H9 (cell line): ENCODE measurements at regions not wholly inside any gene's neighbourhood (a gene's known extent, or its start where the extent isn't known, plus 50 kb on each side); places are given as distances from the start of the nearest gene placed in this dataset.
A peak's percentile ranks its signal among the peaks of the same experiment; 100 is the strongest.

Source experiments
- DNase-seq: peaks from one replicate; pipeline ENCODE4 v3.0.0-alpha.2; 2017
- H2AFZ ChIP-seq: one replicate; pipeline ENCODE4 v1.6.1; 2013; ENCODE audit warnings: mild to moderate bottlenecking, low read length, control low read depth, moderate library complexity
- H2AK5ac ChIP-seq: 2 replicates; pipeline ENCODE4 v1.6.1; 2013; ENCODE audit warnings: low read length, control low read depth, mixed read lengths; ENCODE audit not compliant: insufficient read length
- H2BK120ac ChIP-seq: one replicate; pipeline ENCODE4 v1.6.1; 2013; ENCODE audit warnings: low read depth, mild to moderate bottlenecking, low read length, control low read depth, inconsistent platforms; ENCODE audit not compliant: poor library complexity, severe bottlenecking
- H2BK12ac ChIP-seq: 2 replicates; pipeline ENCODE4 v1.6.1; 2013; ENCODE audit warnings: low read length, control low read depth, mixed read lengths, low read depth; ENCODE audit not compliant: insufficient read length
- H2BK15ac ChIP-seq: 2 replicates; pipeline ENCODE4 v1.6.1; 2013; ENCODE audit warnings: low read depth, low read length, control low read depth
- H2BK20ac ChIP-seq: one replicate; pipeline ENCODE4 v1.6.1; 2013; ENCODE audit warnings: low read depth, mild to moderate bottlenecking, low read length, control low read depth, inconsistent platforms; ENCODE audit not compliant: poor library complexity, severe bottlenecking
- H2BK5ac ChIP-seq: 2 replicates; pipeline ENCODE4 v1.6.1; 2013; ENCODE audit warnings: low read length, control low read depth, mixed read lengths; ENCODE audit not compliant: insufficient read length
- H3K14ac ChIP-seq: 2 replicates; pipeline ENCODE4 v1.6.1; 2013; ENCODE audit warnings: low read length, control low read depth; ENCODE audit not compliant: insufficient read depth
- H3K18ac ChIP-seq: 2 replicates; pipeline ENCODE4 v1.6.1; 2013; ENCODE audit warnings: low read depth, mild to moderate bottlenecking, mixed read lengths, low read length, control low read depth; ENCODE audit not compliant: insufficient read length
- H3K23ac ChIP-seq: 2 replicates; pipeline ENCODE4 v1.6.1; 2013; ENCODE audit warnings: low read length, control low read depth, mixed read lengths, low read depth; ENCODE audit not compliant: insufficient read length
- H3K23me2 ChIP-seq: 2 replicates; pipeline ENCODE4 v1.6.1; 2013; ENCODE audit warnings: low read depth, mild to moderate bottlenecking, mixed read lengths, low read length, control low read depth; ENCODE audit not compliant: insufficient read length, poor library complexity, severe bottlenecking
- H3K27ac ChIP-seq: 2 replicates; pipeline ENCODE4 v1.5.1; 2013; ENCODE audit warnings: low read length, control low read depth, mixed read lengths, low read depth; ENCODE audit not compliant: insufficient read length
- H3K27me3 ChIP-seq: 2 replicates; pipeline ENCODE4 v1.6.1; 2013; ENCODE audit warnings: low read length, control low read depth, inconsistent platforms; ENCODE audit not compliant: insufficient read depth
- H3K4ac ChIP-seq: 2 replicates; pipeline ENCODE4 v1.6.1; 2013; ENCODE audit warnings: low read depth, mild to moderate bottlenecking, control low read depth, inconsistent platforms, low read length, moderate library complexity
- H3K4me1 ChIP-seq: 2 replicates; pipeline ENCODE4 v1.6.1; 2013; ENCODE audit warnings: low read length, control low read depth, inconsistent platforms; ENCODE audit not compliant: insufficient read depth
- H3K4me2 ChIP-seq: 2 replicates; pipeline ENCODE4 v1.6.1; 2013; ENCODE audit warnings: low read length, control low read depth, mixed read lengths; ENCODE audit not compliant: insufficient read length, insufficient read depth
- H3K56ac ChIP-seq: 2 replicates; pipeline ENCODE4 v1.6.1; 2013; ENCODE audit warnings: low read depth, mild to moderate bottlenecking, mixed read lengths, low read length, control low read depth; ENCODE audit not compliant: insufficient read length
- H3K79me1 ChIP-seq: 2 replicates; pipeline ENCODE4 v1.6.1; 2013; ENCODE audit warnings: low read depth, mild to moderate bottlenecking, moderate library complexity, low read length, control low read depth, inconsistent platforms; ENCODE audit not compliant: insufficient read depth, poor library complexity, severe bottlenecking
- H3K79me2 ChIP-seq: 2 replicates; pipeline ENCODE4 v1.6.1; 2013; ENCODE audit warnings: low read length, control low read depth, inconsistent platforms; ENCODE audit not compliant: insufficient read depth
- H3K9ac ChIP-seq: 2 replicates; pipeline ENCODE4 v1.6.1; 2013; ENCODE audit warnings: low read length, control low read depth, mixed read lengths; ENCODE audit not compliant: insufficient read length; ENCODE audit errors: extremely low read depth
- H3K9me3 ChIP-seq: one replicate; pipeline ENCODE4 v1.6.1; 2013; ENCODE audit warnings: low read depth, low read length, inconsistent platforms; ENCODE audit not compliant: control insufficient read depth
- H3T11ph ChIP-seq: one replicate; pipeline ENCODE4 v1.6.1; 2013; ENCODE audit warnings: mild to moderate bottlenecking, low read length, control low read depth, inconsistent platforms
- H4K20me1 ChIP-seq: one replicate; pipeline ENCODE4 v1.6.1; 2013; ENCODE audit not compliant: control insufficient read depth, insufficient read length, insufficient read depth
- H4K5ac ChIP-seq: 2 replicates; pipeline ENCODE4 v1.6.1; 2013; ENCODE audit warnings: low read depth, mild to moderate bottlenecking, mixed read lengths, low read length, control low read depth; ENCODE audit not compliant: insufficient read length
- H4K8ac ChIP-seq: replicated peaks from 2 replicates; pipeline ENCODE4 v1.6.1; 2013; ENCODE audit warnings: low read length, control low read depth, mixed read lengths, low read depth; ENCODE audit not compliant: insufficient read length
- H4K91ac ChIP-seq: 2 replicates; pipeline ENCODE4 v1.6.1; 2013; ENCODE audit warnings: low read depth, mild to moderate bottlenecking, moderate library complexity, mixed read lengths, low read length, control low read depth; ENCODE audit not compliant: insufficient read length
- H3K27ac Mint-ChIP-seq, 3 experiments: 2 replicates in 2 of 3; 3 replicates in 1 of 3; pipeline ENCODE4 v1.8.0; 2020 to 2021; ENCODE audit warnings: mixed read lengths in 3 of 3, mild to moderate bottlenecking in 1 of 3, moderate library complexity in 1 of 3
- H3K27me3 Mint-ChIP-seq: 2 replicates; pipeline ENCODE4 v1.8.0; 2021; ENCODE audit warnings: low read depth, mild to moderate bottlenecking, moderate library complexity, mixed read lengths
- H3K36me3 Mint-ChIP-seq, 3 experiments: 2 replicates in 2 of 3; 3 replicates in 1 of 3; pipeline ENCODE4 v1.8.0; 2020 to 2021; ENCODE audit warnings: low read depth in 3 of 3, mixed read lengths in 3 of 3; ENCODE audit not compliant: insufficient read depth in 1 of 3
- H3K4me1 Mint-ChIP-seq, 2 experiments: 2 replicates each; pipeline ENCODE4 v1.8.0; 2020; ENCODE audit warnings: mixed read lengths in 2 of 2
- H3K4me3 Mint-ChIP-seq, 2 experiments: 2 replicates in 1 of 2; 3 replicates in 1 of 2; pipeline ENCODE4 v1.8.0; 2020 to 2021; ENCODE audit warnings: mild to moderate bottlenecking in 2 of 2, mixed read lengths in 2 of 2, moderate library complexity in 1 of 2
- H3K9me3 Mint-ChIP-seq, 2 experiments: 2 replicates in 1 of 2; 3 replicates in 1 of 2; pipeline ENCODE4 v1.8.0; 2020; ENCODE audit warnings: mild to moderate bottlenecking in 2 of 2, mixed read lengths in 2 of 2, moderate library complexity in 1 of 2
- WGBS: extraction: QIAGEN DNeasy Blood & Tissue Kit; methylation state at CpG from one replicate; pipeline ENCODE4 v1.1.7; 2013; ENCODE audit warnings: missing lambda C conversion rate, low lambda C conversion rate, mixed read lengths; ENCODE audit not compliant: insufficient read length; ENCODE audit errors: extremely low coverage; 5-methylcytosine and 5-hydroxymethylcytosine counted together
- TF ChIP-seq, protein P1 (sequence below): fragments of 200-600 bp; sonication (generic); conservative IDR thresholded peaks from 3 replicates; pipeline ENCODE4 v1.8.0; 2021; ENCODE audit warnings: antibody characterized with exemption, mild to moderate bottlenecking

DNA sequence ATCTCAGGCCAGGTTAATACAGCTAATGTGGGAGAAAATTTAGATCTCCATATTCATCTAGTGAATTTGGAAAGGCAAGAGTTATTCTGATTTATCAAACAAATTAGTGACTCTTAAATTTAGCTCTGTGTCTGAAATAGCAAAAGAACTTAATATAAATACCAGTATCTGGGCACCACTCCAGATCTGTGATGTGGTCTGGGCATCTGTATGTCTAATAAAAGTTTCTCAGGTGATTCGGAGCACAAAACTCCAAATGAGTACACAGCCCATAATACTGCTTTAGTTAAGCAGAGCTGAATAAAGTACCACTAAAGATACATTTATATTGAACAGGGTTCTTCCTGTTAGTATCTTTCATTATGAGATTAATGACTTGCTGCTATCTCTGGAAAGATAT lies 261.4 kb downstream of the BAMBI start:
- TF ChIP-seq, protein P1, sequence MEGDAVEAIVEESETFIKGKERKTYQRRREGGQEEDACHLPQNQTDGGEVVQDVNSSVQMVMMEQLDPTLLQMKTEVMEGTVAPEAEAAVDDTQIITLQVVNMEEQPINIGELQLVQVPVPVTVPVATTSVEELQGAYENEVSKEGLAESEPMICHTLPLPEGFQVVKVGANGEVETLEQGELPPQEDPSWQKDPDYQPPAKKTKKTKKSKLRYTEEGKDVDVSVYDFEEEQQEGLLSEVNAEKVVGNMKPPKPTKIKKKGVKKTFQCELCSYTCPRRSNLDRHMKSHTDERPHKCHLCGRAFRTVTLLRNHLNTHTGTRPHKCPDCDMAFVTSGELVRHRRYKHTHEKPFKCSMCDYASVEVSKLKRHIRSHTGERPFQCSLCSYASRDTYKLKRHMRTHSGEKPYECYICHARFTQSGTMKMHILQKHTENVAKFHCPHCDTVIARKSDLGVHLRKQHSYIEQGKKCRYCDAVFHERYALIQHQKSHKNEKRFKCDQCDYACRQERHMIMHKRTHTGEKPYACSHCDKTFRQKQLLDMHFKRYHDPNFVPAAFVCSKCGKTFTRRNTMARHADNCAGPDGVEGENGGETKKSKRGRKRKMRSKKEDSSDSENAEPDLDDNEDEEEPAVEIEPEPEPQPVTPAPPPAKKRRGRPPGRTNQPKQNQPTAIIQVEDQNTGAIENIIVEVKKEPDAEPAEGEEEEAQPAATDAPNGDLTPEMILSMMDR = no peak
- H3K79me1 ChIP-seq = no peaks in the 10 kb centered on the region
- no peak overlapping the region for H3K27ac ChIP-seq
- no peaks in the 10 kb centered on the region for H3K9me3 ChIP-seq
- Mint-ChIP-seq H3K36me3 (peaks cover 0 to 12% (median 2%) of the 10 kb centered on the region in 3 experiments; a peak in 4 of 7 replicates), H3K27me3 (peaks cover 22% of the 10 kb centered on the region), H3K4me3 (peak overlapping the region in 1 of 2 experiments; percentile 86; a peak in 1 of 5 replicates), H3K27ac (no peak overlapping the region), H3K9me3 (peaks cover 6 to 12% of the 10 kb centered on the region in 2 experiments; a peak in 4 of 5 replicates), H3K4me1 (peaks cover 17 to 18% of the 10 kb centered on the region in 2 experiments)
- no peak overlapping the region for H2AK5ac ChIP-seq
- H2BK5ac ChIP-seq = no peak overlapping the region
- no peak overlapping the region for H3K14ac ChIP-seq
- no peak overlapping the region for H4K8ac ChIP-seq
- H3K56ac ChIP-seq = no peak overlapping the region
- WGBS = no CpG with 5 or more reads among the region's 1 CpG
- no peak overlapping the region for H2BK20ac ChIP-seq
- no peak overlapping the region for H2BK120ac ChIP-seq
- H3K4me1 ChIP-seq = no peaks in the 10 kb centered on the region
- no peak overlapping the region for H3K4ac ChIP-seq
- no peak overlapping the region for H4K5ac ChIP-seq
- no peaks in the 10 kb centered on the region for H3K79me2 ChIP-seq
- H2BK12ac ChIP-seq = no peak overlapping the region
- no peak for DNase-seq
- no peak overlapping the region for H3T11ph ChIP-seq
- H2AFZ ChIP-seq = no peak overlapping the region
- H3K23me2 ChIP-seq = no peaks in the 10 kb centered on the region
- H4K20me1 ChIP-seq = no peaks in the 10 kb centered on the region
- no peak overlapping the region for H3K9ac ChIP-seq
- H2BK15ac ChIP-seq = no peak overlapping the region
- no peak overlapping the region for H3K4me2 ChIP-seq
- no peak overlapping the region for H4K91ac ChIP-seq
- H3K18ac ChIP-seq = no peak overlapping the region
- H3K23ac ChIP-seq = no peak overlapping the region
- H3K27me3 ChIP-seq = no peaks in the 10 kb centered on the region
